ENCODE measurements at regions not wholly inside any gene's neighbourhood (a gene's known extent, or its start where the extent isn't known, plus 50 kb on each side); places are given as distances from the start of the nearest gene placed in this dataset.

DNA sequence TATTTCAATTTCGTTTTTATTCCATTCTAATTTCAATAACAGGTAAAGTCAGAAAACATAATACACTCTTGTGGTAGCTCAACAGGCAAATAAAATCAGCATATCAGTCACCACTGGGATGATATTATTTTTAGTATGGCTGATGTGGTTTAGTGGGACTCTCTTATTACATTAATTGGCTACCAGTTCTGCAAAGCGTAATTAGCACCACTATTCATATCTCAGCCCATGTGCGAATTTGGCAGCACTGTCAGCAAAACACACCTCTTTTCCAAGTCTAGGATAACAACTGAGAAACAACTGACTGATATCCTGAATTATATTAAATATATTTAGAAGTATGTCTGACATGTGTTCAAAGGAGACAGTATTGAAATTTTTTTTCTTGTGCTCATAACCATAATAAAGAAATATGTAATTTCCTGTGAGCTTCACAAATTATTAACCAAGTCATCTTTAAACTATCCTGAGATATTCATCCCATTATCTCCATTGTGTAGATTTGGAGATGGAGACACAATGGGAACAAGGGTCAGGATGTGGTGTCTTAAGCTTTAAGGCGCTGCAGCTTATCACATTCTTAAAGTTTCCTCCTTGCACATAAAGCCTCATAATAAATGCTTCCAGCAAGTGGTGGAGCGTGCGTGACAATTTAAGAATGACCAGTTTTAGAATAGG lies 212.4 kb downstream of the TLE1 start:
- TF ChIP-seq, protein P1, sequence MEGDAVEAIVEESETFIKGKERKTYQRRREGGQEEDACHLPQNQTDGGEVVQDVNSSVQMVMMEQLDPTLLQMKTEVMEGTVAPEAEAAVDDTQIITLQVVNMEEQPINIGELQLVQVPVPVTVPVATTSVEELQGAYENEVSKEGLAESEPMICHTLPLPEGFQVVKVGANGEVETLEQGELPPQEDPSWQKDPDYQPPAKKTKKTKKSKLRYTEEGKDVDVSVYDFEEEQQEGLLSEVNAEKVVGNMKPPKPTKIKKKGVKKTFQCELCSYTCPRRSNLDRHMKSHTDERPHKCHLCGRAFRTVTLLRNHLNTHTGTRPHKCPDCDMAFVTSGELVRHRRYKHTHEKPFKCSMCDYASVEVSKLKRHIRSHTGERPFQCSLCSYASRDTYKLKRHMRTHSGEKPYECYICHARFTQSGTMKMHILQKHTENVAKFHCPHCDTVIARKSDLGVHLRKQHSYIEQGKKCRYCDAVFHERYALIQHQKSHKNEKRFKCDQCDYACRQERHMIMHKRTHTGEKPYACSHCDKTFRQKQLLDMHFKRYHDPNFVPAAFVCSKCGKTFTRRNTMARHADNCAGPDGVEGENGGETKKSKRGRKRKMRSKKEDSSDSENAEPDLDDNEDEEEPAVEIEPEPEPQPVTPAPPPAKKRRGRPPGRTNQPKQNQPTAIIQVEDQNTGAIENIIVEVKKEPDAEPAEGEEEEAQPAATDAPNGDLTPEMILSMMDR (IDR thresholded peaks at IDR 0.05; ENCODE audit: low read depth, low read length, poor library complexity, severe bottlenecking), result no peak
- TF ChIP-seq EZH2phosphoT487 (IDR thresholded peaks at IDR 0.05; ENCODE audit: borderline replicate concordance, low read length), result no peak
